Inflammatory macrophage (primary cell): ENCODE measurements at regions not wholly inside any gene's neighbourhood (a gene's known extent, or its start where the extent isn't known, plus 50 kb on each side); places are given as distances from the start of the nearest gene placed in this dataset.
A peak's percentile ranks its signal among the peaks of the same experiment; 100 is the strongest.

Experiments used
- DNase-seq, 2 donors: peaks; one replicate each; pipeline ENCODE4 v3.0.0-alpha.2; 2020 to 2022

GRCh38 chr2:41966920-41967319, 80.9 kb upstream of the PKDCC start:
- peak; percentile 17 to 91 for DNase-seq

GRCh38 chr2:41967476-41968181, 80.2 kb upstream of the PKDCC start:
- peak in 1 of 2 donors; percentile 14 for DNase-seq

- DNase-seq, result no peak
These were observed 79.6 kb upstream of the PKDCC start for GRCh38 chr2:41968182-41968578.

- no peak for DNase-seq
These were observed 76.7 kb upstream of the PKDCC start for GRCh38 chr2:41970988-41971660.

GRCh38 chr2:41972179-41972578, 75.6 kb upstream of the PKDCC start:
- DNase-seq, result no peak

- DNase-seq, result no peak
These were observed 75.0 kb upstream of the PKDCC start for GRCh38 chr2:41972819-41973218.

GRCh38 chr2:41973871-41974270, 74.0 kb upstream of the PKDCC start:
- no peak for DNase-seq

GRCh38 chr2:41981417-41981816, 66.4 kb upstream of the PKDCC start:
- no peak for DNase-seq

- no peak for DNase-seq
These were observed 62.2 kb upstream of the PKDCC start for GRCh38 chr2:41985573-41986095.

- DNase-seq, result no peak
These were observed 58.2 kb upstream of the PKDCC start for GRCh38 chr2:41989501-41990180.

- DNase-seq, result no peak
These were observed 57.6 kb upstream of the PKDCC start for GRCh38 chr2:41990245-41990644.

- no peak for DNase-seq
These were observed 57.1 kb upstream of the PKDCC start for GRCh38 chr2:41990688-41991087.

- DNase-seq, result no peak
These were observed 55.7 kb upstream of the PKDCC start for GRCh38 chr2:41992056-41992642.

- no peak for DNase-seq
These were observed 55.0 kb upstream of the PKDCC start for GRCh38 chr2:41992671-41993434.

- no peak for DNase-seq
These were observed 54.3 kb upstream of the PKDCC start for GRCh38 chr2:41993435-41993925.

GRCh38 chr2:41994233-41994637, 53.6 kb upstream of the PKDCC start:
- DNase-seq, result peak in 1 of 2 donors; percentile 24

- DNase-seq, result no peak
These were observed 53.2 kb upstream of the PKDCC start for GRCh38 chr2:41994661-41995060.

- no peak for DNase-seq
These were observed 50.3 kb upstream of the PKDCC start for GRCh38 chr2:41997561-41997960.
